ENCODE measurements at regions not wholly inside any gene's neighbourhood (a gene's known extent, or its start where the extent isn't known, plus 50 kb on each side); places are given as distances from the start of the nearest gene placed in this dataset.

DNA sequence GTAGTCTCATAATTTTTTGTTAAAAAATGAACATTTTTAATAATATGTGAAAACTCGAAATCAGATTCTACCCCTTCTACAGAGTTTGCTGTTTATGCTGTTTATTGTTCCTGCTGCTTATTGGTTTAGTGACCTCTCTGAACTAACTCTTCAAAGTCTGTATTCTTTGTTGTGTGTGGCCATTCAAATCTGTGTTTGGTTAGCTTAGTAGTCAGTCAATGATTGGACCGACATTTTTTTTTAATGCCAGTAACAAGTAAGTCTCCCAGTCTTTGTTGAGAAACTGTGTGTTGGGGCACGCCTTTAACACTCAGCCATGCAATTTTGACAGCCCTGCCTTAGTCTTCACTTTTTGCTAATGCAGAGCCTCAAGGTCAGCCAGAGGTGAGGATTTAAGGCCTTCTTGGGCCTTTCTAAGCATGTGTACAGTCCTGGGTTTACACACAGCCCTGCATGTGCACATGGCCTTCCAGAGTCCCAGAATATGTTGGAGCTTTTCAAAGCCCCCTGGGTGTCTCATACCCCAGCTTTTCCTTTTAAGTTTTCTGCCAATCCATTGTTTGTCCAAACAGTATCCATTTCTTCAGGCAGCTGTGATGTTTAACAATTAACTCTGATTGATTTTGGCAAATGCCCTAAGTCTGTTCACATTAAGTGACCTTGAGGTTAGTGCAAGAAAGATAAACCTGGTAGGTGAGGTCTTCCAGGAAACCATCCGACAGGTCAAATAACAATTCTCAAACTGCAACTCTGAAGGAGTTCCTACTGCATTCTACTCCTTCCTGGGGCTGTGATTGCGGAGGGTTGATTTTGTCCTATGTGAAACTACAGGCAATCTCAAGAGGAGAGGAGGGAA is 389.3 kb downstream of the PMP22 start:
- Histone ChIP-seq H2AFZ (ENCODE audit: low read depth, low read length) (no peak overlapping the region), H3K27me3 (ENCODE audit: control insufficient read depth in 2 of 2, insufficient read depth in 2 of 2, low read length in 2 of 2) (no peaks in the 10 kb centered on the region), H3K27ac (ENCODE audit: extremely low read depth, low read depth, low read length) (no peak overlapping the region), H3K9ac (ENCODE audit: insufficient read depth in 1 of 2, low read depth in 2 of 2, low read length in 2 of 2) (no peak overlapping the region), H3K4me3 (no peak overlapping the region), H3K9me1 (ENCODE audit: control insufficient read depth, insufficient read depth, low read length) (no peaks in the 10 kb centered on the region), H3K9me3 (replicated peaks; ENCODE audit: control insufficient read depth, insufficient read depth, low read depth, low read length) (no peaks in the 10 kb centered on the region), H3K36me3 (ENCODE audit: control insufficient read depth, insufficient read depth, low read length) (no peaks in the 10 kb centered on the region), H3K4me2 (ENCODE audit: insufficient read depth, low read length) (no peak overlapping the region), H4K20me1 (replicated peaks; ENCODE audit: control insufficient read depth, insufficient read depth, low read length) (no peaks in the 10 kb centered on the region), H3K4me1 (replicated peaks in 1 of 2; ENCODE audit: control insufficient read depth in 2 of 2, insufficient read depth in 2 of 2, low read length in 2 of 2) (no peaks in the 10 kb centered on the region), H3K79me2 (ENCODE audit: control insufficient read depth, insufficient read depth, low read length) (no peaks in the 10 kb centered on the region)
- POLR2A ChIA-PET: no interaction called here
- 0% methylated on average over 5 of the region's 5 CpGs for WGBS (ENCODE audit: insufficient coverage, low coverage, missing lambda C conversion rate)
- no peak for DNase-seq (ENCODE audit: extremely low read depth in 1 of 4, low spot score in 3 of 4)
- no peak for ATAC-seq
- intact Hi-C loops (cut with micrococcal nuclease) (no loop called here), in situ Hi-C loops (cut with MboI) (no loop called here)
- BruUV-seq (replicated peaks): no TSS peak
- CTCF ChIA-PET (ENCODE audit: low intra/inter-chr PET ratio): no interaction called here
- TF ChIP-seq L3MBTL2 (IDR thresholded peaks at IDR 0.05) (no peak), IRF9 (tag; IDR thresholded peaks at IDR 0.05) (no peak), TEAD2 (tag; IDR thresholded peaks at IDR 0.05) (no peak), NRF1 (conservative IDR thresholded peaks at IDR 0.05 in 1 of 2, IDR thresholded peaks at IDR 0.05 in 1 of 2) (no peak), FOXM1 (IDR thresholded peaks at IDR 0.05; ENCODE audit: low read depth) (no peak), FOXM1 (CRISPR knock-in tag; IDR thresholded peaks at IDR 0.05; ENCODE audit: low read depth) (no peak)
- FAIRE-seq: no peak
